GM10248 (cell line): ENCODE measurements at regions not wholly inside any gene's neighbourhood (a gene's known extent, or its start where the extent isn't known, plus 50 kb on each side); places are given as distances from the start of the nearest gene placed in this dataset.

Experiments used
- CTCF ChIA-PET: fragments of 300-600 bp; sonication (Branson Sonifier 250); formaldehyde crosslinking; extraction: SDS; loops from one replicate; lab custom pipeline; 2021; ENCODE audit warnings: antibody characterized with exemption; lab: Yijun Ruan, JAX
- POLR2A ChIA-PET: fragments of 350-650 bp; sonication (Branson Sonifier 250); formaldehyde crosslinking; extraction: SDS; loops from one replicate; lab custom pipeline; 2020; ENCODE audit warnings: antibody characterized with exemption; lab: Yijun Ruan, JAX
- DNase-seq: peaks from one replicate; pipeline ENCODE4 v3.0.0; 2012; ENCODE audit errors: extremely low spot score
- TF ChIP-seq, protein P1 (sequence below): IDR thresholded peaks from 2 replicates; pipeline ENCODE4 v1.5.1; 2012; ENCODE audit warnings: mild to moderate bottlenecking, low read depth; ENCODE audit errors: extremely low read depth, missing control alignments, control extremely low read depth

DNA sequence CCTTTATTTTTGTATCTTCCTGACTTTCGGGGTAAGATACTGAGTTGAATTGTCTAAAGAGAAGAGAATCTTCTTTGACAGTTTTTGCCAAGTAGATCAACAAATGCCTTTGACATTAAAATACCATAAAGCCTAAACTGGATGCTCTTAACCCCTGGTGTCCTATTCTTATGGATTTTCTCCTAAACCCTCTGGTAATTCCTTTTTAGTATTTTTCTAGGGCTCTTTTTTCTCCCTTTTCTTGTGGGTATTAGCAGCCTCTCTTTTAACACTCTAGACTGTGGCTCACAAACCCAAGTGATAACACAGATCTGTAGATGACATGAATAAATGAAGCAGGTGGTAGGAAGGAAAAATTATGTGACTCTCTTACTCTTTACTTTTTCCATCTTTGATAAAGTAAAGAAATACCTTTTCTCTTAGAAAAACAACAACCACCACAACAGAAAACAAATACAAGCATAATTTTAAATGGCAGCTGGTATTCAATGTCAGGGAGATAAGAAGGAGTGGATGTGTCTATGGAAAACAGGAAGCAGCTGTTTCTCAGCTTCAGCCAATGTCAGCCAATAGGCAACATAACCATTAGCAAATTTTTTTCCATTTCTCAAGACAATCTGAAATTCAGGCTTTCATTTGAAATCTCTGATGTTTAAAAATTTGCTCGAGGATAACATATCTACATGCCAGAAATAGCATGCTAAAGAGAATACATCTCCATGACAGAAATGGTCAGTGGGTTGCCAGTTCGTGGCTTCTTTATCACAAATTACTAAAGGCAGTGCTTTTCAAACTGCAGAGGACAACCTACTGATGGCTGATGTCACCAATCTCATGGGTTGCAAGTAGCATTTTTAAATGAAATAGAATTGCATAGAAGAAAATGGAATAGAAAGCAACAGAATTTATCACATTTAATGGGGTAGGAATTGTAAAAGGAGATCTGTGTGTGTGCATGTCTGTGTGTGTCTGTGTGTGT is 123.1 kb upstream of the KRR1 start:
- TF ChIP-seq, protein P1, sequence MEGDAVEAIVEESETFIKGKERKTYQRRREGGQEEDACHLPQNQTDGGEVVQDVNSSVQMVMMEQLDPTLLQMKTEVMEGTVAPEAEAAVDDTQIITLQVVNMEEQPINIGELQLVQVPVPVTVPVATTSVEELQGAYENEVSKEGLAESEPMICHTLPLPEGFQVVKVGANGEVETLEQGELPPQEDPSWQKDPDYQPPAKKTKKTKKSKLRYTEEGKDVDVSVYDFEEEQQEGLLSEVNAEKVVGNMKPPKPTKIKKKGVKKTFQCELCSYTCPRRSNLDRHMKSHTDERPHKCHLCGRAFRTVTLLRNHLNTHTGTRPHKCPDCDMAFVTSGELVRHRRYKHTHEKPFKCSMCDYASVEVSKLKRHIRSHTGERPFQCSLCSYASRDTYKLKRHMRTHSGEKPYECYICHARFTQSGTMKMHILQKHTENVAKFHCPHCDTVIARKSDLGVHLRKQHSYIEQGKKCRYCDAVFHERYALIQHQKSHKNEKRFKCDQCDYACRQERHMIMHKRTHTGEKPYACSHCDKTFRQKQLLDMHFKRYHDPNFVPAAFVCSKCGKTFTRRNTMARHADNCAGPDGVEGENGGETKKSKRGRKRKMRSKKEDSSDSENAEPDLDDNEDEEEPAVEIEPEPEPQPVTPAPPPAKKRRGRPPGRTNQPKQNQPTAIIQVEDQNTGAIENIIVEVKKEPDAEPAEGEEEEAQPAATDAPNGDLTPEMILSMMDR, result no peak
- no peak for DNase-seq
- ChIA-PET CTCF (no interaction called here), POLR2A (no interaction called here)

DNA sequence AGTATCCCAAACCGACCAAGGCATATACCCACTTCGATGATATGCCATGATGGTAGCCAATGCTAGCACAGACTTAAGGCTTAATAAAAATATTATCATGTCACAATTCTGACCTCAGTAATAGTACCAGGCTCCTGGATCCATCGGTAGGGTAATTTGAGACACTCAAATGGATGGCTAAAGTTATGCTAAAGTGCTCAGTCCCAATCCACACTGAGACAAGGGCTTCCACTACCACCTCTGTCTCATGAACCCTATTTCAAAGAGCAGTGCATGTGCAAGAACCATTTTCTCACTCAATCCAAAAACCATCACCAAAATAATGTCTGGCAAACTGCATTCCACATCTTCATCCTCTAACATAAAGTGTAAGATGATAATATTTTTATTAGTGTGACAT is 122.4 kb upstream of the KRR1 start:
- ChIA-PET CTCF (no interaction called here), POLR2A (no interaction called here)
- DNase-seq, result no peak
- TF ChIP-seq, protein P1, result no peak

DNA sequence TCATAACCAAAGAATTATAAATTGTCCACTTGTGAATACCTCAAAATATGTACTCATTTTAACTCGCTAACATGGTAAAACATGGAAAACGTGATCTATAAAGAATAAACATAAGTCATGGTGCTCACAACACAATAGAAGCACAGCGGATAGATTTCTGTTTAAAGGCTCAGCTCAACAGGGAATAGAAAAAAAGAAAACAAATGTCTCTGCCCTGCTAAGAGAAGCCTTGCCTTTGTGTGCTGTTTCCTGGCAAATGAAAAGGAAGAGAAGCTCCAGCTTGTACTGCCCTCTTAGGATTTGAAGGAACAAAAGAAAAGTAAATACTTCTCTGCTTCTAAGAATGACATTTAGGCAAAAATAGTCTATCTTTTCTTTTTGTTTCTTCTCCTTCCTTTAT is 121.0 kb upstream of the KRR1 start:
- POLR2A ChIA-PET, result no interaction called here
- CTCF ChIA-PET, result interaction anchor here (3.1 kb wide), 1 partner anchor 26 kb away, joined by 8 read pairs; no protein-coding TSS in a partner anchor
- TF ChIP-seq, protein P1, result no peak
- no peak for DNase-seq

DNA sequence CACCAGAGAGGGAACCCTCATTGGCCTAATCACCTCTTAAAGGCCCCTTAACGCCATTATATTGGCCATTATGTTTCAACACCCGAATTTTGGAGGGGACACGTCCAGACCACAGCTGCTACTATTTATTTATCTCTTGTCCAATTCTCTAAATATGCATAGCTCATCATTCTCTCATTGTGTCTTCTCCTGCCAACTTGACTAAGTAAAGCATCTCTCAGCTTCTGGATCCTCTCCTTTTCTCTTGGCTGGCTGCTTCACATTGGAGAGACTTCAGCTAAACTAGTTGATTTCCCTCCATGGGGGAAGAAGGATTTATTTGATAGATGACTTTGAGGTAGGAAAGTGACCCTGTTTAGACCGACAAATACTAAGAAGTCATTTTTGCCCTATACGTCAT is 120.4 kb upstream of the KRR1 start:
- ChIA-PET CTCF (interaction anchor here (1.1 to 3.1 kb wide), 3 partner anchors 12 to 25 kb away, joined by 3 to 8 read pairs (median 7); no protein-coding TSS in a partner anchor), POLR2A (no interaction called here)
- TF ChIP-seq, protein P1, result no peak
- DNase-seq, result no peak

DNA sequence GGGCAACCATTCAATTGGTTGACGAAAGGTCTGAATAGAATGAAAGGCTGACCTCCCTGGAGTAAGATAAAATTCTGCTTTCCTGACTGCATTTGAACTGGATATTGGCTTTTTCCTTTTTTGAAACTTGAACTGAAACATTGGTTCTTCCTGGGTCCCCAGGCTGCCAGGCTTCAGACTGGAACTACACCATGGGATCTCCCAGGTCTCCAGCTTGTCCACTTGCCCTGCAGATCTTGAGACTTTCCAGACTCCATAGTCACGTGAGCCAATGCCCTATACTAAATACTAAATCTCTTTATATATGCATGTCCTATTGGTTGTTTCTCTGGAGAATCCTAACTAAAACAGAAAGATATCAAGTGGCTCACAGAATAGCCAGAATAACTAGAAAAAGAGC is 118.7 kb upstream of the KRR1 start:
- CTCF ChIA-PET, result interaction anchor here (1.2 to 3.1 kb wide), 3 partner anchors 14 to 26 kb away, joined by 4 to 8 read pairs (median 4); no protein-coding TSS in a partner anchor
- TF ChIP-seq, protein P1, result no peak
- DNase-seq, result no peak
- POLR2A ChIA-PET, result no interaction called here

DNA sequence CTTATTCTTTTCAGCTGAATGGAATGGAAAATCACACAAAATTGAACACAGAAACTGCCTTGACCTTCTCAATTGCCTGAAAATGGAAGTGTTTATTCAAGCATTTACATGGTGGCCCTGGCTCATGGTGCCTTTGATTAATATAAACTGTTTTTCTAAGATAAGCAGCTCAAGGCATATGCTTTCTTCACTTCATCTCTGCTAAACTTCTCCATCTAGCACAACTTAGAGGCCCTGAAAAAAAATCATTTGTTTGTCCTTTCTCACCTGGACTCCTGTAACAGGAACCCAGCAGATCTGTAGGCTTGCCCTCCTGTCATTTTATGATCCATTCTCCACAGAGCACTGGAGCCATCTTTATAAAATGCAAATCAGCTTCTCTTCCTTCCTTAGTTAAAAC is 117.5 kb upstream of the KRR1 start:
- CTCF ChIA-PET, result interaction anchor here (1.5 to 1.6 kb wide), 2 partner anchors 9 to 12 kb away, joined by 4 read pairs; no protein-coding TSS in a partner anchor
- DNase-seq, result no peak
- POLR2A ChIA-PET, result no interaction called here

More for the DNA sequence above, 117.5 kb upstream of the KRR1 start:
- TF ChIP-seq, protein P1, result no peak
